A549 (cell line): ENCODE measurements at regions not wholly inside any gene's neighbourhood (a gene's known extent, or its start where the extent isn't known, plus 50 kb on each side); places are given as distances from the start of the nearest gene placed in this dataset.

Experiments
- CTCF ChIP-seq: fragments of >200 bp; sonication (Bioruptor Twin); formaldehyde crosslinking; IDR thresholded peaks from 3 replicates; pipeline ENCODE4 v1.5.1; 2016
- EP300 ChIP-seq, 2 experiments: fragments of >200 bp; sonication (Bioruptor Twin); formaldehyde crosslinking; IDR thresholded peaks; 2 replicates in 1 of 2; 3 replicates in 1 of 2; pipeline ENCODE4 v1.6.1; 2016 to 2017
- ESRRA ChIP-seq: fragments of 150-350 bp; IDR thresholded peaks from 2 replicates; pipeline ENCODE4 v1.6.1; 2014; ENCODE audit warnings: mild to moderate bottlenecking, low read length, borderline replicate concordance
- MAFK ChIP-seq: fragments of 450-650 bp; IDR thresholded peaks from 2 replicates; pipeline ENCODE4 v1.6.1; 2014; ENCODE audit not compliant: partially characterized antibody
- MAX ChIP-seq: IDR thresholded peaks from 2 replicates; pipeline ENCODE4 v1.6.1; 2012
- POLR2A ChIP-seq: IDR thresholded peaks from 2 replicates; pipeline ENCODE4 v1.6.1; 2012; ENCODE audit warnings: mild to moderate bottlenecking, low read length
- RCOR1 ChIP-seq: fragments of 150-350 bp; IDR thresholded peaks from 2 replicates; pipeline ENCODE4 v1.6.1; 2014; ENCODE audit warnings: antibody characterized with exemption, low read length, low read depth
- ZSCAN20 ChIP-seq: fragments of 250-450 bp; sonication (Bioruptor Pico); IDR thresholded peaks from 2 replicates; pipeline ENCODE4 v1.8.0; 2022; ENCODE audit warnings: mild to moderate bottlenecking, moderate library complexity

- TF ChIP-seq CTCF: no peak
- no peak for TF ChIP-seq ZSCAN20 (CRISPR knock-in tag)
- no peak for TF ChIP-seq RCOR1
- no peak for TF ChIP-seq POLR2A
- no peak for TF ChIP-seq EP300 (IDR thresholded peaks at IDR 0.05)
- TF ChIP-seq MAFK: no peak
- no peak for TF ChIP-seq MAX
- TF ChIP-seq ESRRA: no peak
Measured at GRCh38 chr2:120540719-120541552, 194.7 kb upstream of the GLI2 start.
